GM12891 (cell line): ENCODE measurements at regions not wholly inside any gene's neighbourhood (a gene's known extent, or its start where the extent isn't known, plus 50 kb on each side); places are given as distances from the start of the nearest gene placed in this dataset.

Experiments
- POLR2A ChIP-seq: IDR thresholded peaks from 2 replicates; pipeline ENCODE4 v1.6.1; 2011; ENCODE audit warnings: low read depth, low read length, control low read depth
- SPI1 ChIP-seq: IDR thresholded peaks from 2 replicates; pipeline ENCODE4 v1.6.1; 2011; ENCODE audit warnings: low read depth, low read length, control low read depth

DNA sequence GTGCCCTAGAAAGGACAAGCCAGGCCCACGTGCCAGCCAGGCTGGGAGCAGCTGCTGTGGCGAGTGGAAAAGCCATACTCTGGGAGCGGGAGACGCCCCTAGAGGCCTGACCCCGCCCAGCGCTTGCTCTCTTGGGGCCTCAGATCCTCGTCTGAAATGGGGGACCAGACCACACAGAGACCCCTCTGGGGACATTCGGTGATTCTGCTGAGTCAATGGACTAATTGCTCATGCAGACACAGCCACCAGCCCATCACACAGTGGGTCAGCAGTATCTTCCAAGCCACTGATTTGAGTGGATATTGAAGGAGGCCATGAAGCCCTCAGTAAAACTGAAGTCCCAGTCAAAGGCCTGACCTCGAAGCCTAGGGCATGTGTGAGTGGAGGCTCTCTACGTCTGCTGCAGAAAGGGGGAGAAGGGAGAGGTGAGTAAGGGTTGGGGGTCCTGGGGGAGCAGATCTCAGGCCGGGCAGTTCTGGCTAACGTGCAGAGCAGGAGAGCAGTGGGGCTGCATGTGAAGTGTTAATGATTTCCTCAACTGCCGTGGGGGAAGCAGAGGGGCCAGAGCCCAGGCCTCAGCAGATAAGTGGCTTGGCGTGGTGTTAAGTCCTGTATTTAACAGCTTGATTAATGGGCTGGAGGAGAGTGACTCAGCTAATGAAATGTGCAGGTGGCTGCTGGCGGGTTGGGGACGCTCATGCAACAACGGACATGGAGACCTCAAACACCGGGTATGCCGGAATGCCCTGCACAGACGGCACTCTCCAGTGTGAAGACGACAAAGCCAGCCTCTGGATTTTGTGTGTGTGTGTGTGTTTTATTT lies 104.4 kb upstream of the TWIST2 start:
- TF ChIP-seq POLR2A (no peak), SPI1 (no peak)
